DND-41 (cell line): ENCODE measurements at regions not wholly inside any gene's neighbourhood (a gene's known extent, or its start where the extent isn't known, plus 50 kb on each side); places are given as distances from the start of the nearest gene placed in this dataset.

ENCODE experiments used
- ATAC-seq: fragments of 200-7000 bp; cut with Tn5 transposase; 3 replicates; pipeline ENCODE4 v1.9.1; 2021; ENCODE audit warnings: low read depth; ENCODE audit not compliant: insufficient read depth
- DNase-seq: peaks from one replicate; pipeline ENCODE4 v3.0.0-alpha.2; 2020
- H2AFZ ChIP-seq: 2 replicates; pipeline ENCODE4 v1.6.0; 2012; ENCODE audit warnings: low read depth, low read length
- H3K27ac ChIP-seq: 2 replicates; pipeline ENCODE4 v1.5.1; 2012; ENCODE audit warnings: low read length, inconsistent platforms
- H3K27me3 ChIP-seq: fragments of 200-600 bp; sonication (generic); 2 replicates; pipeline ENCODE4 v1.6.0; 2012; ENCODE audit warnings: low read length, mild to moderate bottlenecking, inconsistent platforms; ENCODE audit not compliant: insufficient read depth, poor library complexity
- H3K36me3 ChIP-seq: 2 replicates; pipeline ENCODE4 v1.5.1; 2012; ENCODE audit warnings: low read length, inconsistent platforms; ENCODE audit not compliant: insufficient read depth
- H3K4me1 ChIP-seq: 2 replicates; pipeline ENCODE4 v1.5.1; 2012; ENCODE audit warnings: mild to moderate bottlenecking, low read length; ENCODE audit not compliant: insufficient read depth
- H3K4me2 ChIP-seq: 2 replicates; pipeline ENCODE4 v1.6.0; 2012; ENCODE audit warnings: mild to moderate bottlenecking, moderate library complexity, low read length, inconsistent platforms; ENCODE audit not compliant: insufficient read depth
- H3K4me3 ChIP-seq, 2 experiments: fragments of 200-600 bp in 1 of 2; shearing (Covaris generic) in 1 of 2; 2 replicates each; pipeline ENCODE4 v1.5.1; 2012 to 2016; ENCODE audit warnings: inconsistent platforms in 2 of 2, low read length in 2 of 2, mild to moderate bottlenecking in 2 of 2, low read depth in 1 of 2, moderate library complexity in 1 of 2
- H3K79me2 ChIP-seq: 2 replicates; pipeline ENCODE4 v1.6.0; 2012; ENCODE audit warnings: low read length, inconsistent platforms; ENCODE audit not compliant: insufficient read depth
- H3K9ac ChIP-seq: 2 replicates; pipeline ENCODE4 v1.6.0; 2012; ENCODE audit warnings: low read depth, mild to moderate bottlenecking, inconsistent platforms, low read length, moderate library complexity
- H3K9me3 ChIP-seq: 2 replicates; pipeline ENCODE4 v1.5.1; 2012; ENCODE audit warnings: low read length, moderate library complexity, mild to moderate bottlenecking, inconsistent platforms; ENCODE audit not compliant: insufficient read depth, severe bottlenecking
- H4K20me1 ChIP-seq: 2 replicates; pipeline ENCODE4 v1.6.0; 2012; ENCODE audit warnings: low read length; ENCODE audit not compliant: insufficient read depth
- EZH2 ChIP-seq: IDR thresholded peaks from 3 replicates; pipeline ENCODE4 v1.6.1; 2012; ENCODE audit warnings: borderline replicate concordance, low read depth, mild to moderate bottlenecking, moderate library complexity, low read length, inconsistent platforms; ENCODE audit not compliant: severe bottlenecking
- TF ChIP-seq, protein P1 (sequence below): IDR thresholded peaks from 2 replicates; pipeline ENCODE4 v1.5.1; 2012; ENCODE audit warnings: borderline replicate concordance, low read length, moderate library complexity, mild to moderate bottlenecking; ENCODE audit not compliant: poor library complexity, severe bottlenecking; ENCODE audit errors: extremely low read depth

DNA sequence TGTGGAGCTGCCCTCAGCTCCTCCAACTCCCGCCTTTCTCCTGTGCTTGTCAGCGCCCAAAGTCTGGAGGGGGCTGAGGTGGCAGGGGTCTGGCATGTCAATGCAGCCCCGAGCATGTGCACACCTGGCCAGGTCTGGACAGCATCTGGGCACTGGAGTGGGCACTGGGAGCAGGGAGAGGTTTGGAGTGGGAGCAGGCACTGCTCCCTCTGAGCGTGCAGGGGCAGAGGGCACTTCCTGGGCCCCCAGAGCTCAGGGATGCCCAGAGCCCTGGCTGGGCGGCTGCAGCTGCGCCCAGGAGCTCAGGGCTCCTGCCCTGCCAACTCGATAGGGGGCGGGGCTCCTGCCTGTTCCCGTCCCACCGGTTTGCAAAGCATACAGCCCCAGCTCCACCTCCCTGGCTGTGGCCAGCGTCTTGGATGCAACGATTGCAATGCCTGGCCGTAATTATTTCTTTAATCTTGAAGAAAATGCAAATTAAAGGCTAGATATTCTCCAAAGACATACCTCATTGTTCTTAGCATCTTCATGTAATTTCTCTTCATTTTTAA lies 57.4 kb upstream of the LDAH start:
- Histone ChIP-seq H3K27me3 (no peaks in the 10 kb centered on the region), H3K36me3 (no peaks in the 10 kb centered on the region), H3K27ac (no peak overlapping the region), H4K20me1 (no peaks in the 10 kb centered on the region), H3K9ac (no peak overlapping the region), H3K4me1 (no peaks in the 10 kb centered on the region), H3K9me3 (peaks cover 6% of the 10 kb centered on the region), H3K79me2 (no peaks in the 10 kb centered on the region), H2AFZ (no peak overlapping the region), H3K4me2 (no peak overlapping the region), H3K4me3 (no peak overlapping the region)
- no peak for ATAC-seq
- DNase-seq: no peak
- no peak for TF ChIP-seq EZH2
- TF ChIP-seq, protein P1, sequence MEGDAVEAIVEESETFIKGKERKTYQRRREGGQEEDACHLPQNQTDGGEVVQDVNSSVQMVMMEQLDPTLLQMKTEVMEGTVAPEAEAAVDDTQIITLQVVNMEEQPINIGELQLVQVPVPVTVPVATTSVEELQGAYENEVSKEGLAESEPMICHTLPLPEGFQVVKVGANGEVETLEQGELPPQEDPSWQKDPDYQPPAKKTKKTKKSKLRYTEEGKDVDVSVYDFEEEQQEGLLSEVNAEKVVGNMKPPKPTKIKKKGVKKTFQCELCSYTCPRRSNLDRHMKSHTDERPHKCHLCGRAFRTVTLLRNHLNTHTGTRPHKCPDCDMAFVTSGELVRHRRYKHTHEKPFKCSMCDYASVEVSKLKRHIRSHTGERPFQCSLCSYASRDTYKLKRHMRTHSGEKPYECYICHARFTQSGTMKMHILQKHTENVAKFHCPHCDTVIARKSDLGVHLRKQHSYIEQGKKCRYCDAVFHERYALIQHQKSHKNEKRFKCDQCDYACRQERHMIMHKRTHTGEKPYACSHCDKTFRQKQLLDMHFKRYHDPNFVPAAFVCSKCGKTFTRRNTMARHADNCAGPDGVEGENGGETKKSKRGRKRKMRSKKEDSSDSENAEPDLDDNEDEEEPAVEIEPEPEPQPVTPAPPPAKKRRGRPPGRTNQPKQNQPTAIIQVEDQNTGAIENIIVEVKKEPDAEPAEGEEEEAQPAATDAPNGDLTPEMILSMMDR: no peak

DNA sequence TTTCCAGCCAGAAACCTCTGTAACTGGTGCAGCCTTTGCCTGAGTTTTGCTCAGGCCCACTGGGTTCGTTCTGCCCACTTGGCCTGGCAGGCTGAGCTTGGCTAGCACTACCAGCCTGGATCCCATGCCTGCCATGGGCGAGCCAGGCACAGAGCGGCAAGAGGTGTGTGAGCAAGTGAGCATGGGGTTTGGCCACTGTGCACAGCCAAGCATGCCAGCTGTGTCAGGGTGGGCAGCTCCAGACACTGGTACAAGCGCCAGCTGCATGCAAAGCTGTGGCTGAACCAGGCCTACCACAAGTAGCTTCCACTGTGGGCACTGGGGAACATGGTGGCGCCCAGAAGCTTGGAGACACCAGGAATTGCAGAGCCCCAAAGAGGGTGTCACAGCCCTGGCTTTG lies 56.3 kb upstream of the LDAH start:
- Histone ChIP-seq H3K4me3 (no peak overlapping the region), H3K36me3 (no peaks in the 10 kb centered on the region), H3K9ac (no peak overlapping the region), H2AFZ (no peak overlapping the region), H3K79me2 (no peaks in the 10 kb centered on the region), H3K9me3 (no peaks in the 10 kb centered on the region), H3K27ac (no peak overlapping the region), H3K27me3 (no peaks in the 10 kb centered on the region), H4K20me1 (no peaks in the 10 kb centered on the region), H3K4me1 (no peaks in the 10 kb centered on the region), H3K4me2 (no peak overlapping the region)
- DNase-seq: no peak
- TF ChIP-seq EZH2: no peak
- TF ChIP-seq, protein P1: no peak
- no peak for ATAC-seq

- Histone ChIP-seq H3K4me3 (no peak overlapping the region), H3K36me3 (no peaks in the 10 kb centered on the region), H4K20me1 (no peaks in the 10 kb centered on the region), H3K27me3 (no peaks in the 10 kb centered on the region), H3K27ac (no peak overlapping the region), H3K4me2 (no peak overlapping the region), H3K9me3 (no peaks in the 10 kb centered on the region), H3K4me1 (no peaks in the 10 kb centered on the region), H2AFZ (no peak overlapping the region), H3K79me2 (no peaks in the 10 kb centered on the region), H3K9ac (no peak overlapping the region)
- no peak for DNase-seq
- ATAC-seq: no peak
- TF ChIP-seq EZH2: no peak
- TF ChIP-seq, protein P1: no peak
These were observed 55.1 kb upstream of the LDAH start for GRCh38 chr2:20877960-20878359.
